Glutamatergic neuron (in vitro differentiated cells): ENCODE measurements at regions not wholly inside any gene's neighbourhood (a gene's known extent, or its start where the extent isn't known, plus 50 kb on each side); places are given as distances from the start of the nearest gene placed in this dataset.
"Not testable (repeated sequence)": the region's sequence is repeated elsewhere in the genome, so short reads cannot be mapped to it uniquely, and the experiment has no call there.

Experiments
- DNase-seq: peaks from one replicate; pipeline ENCODE4 v3.0.0; 2022
- H3K27ac Mint-ChIP-seq: one replicate; pipeline ENCODE4 v1.8.0; 2020; ENCODE audit warnings: mild to moderate bottlenecking, mixed read lengths, inconsistent platforms; ENCODE audit not compliant: unreplicated experiment
- H3K27me3 Mint-ChIP-seq: one replicate; pipeline ENCODE4 v1.8.0; 2020; ENCODE audit warnings: mild to moderate bottlenecking, moderate library complexity, mixed read lengths, inconsistent platforms; ENCODE audit not compliant: unreplicated experiment
- H3K36me3 Mint-ChIP-seq: one replicate; pipeline ENCODE4 v1.8.0; 2020; ENCODE audit warnings: mild to moderate bottlenecking, mixed read lengths, inconsistent platforms; ENCODE audit not compliant: unreplicated experiment
- H3K4me1 Mint-ChIP-seq: one replicate; pipeline ENCODE4 v1.8.0; 2020; ENCODE audit warnings: mild to moderate bottlenecking, low read depth, mixed read lengths, inconsistent platforms; ENCODE audit not compliant: unreplicated experiment
- H3K4me3 Mint-ChIP-seq: one replicate; pipeline ENCODE4 v1.8.0; 2020; ENCODE audit warnings: mild to moderate bottlenecking, mixed read lengths, inconsistent platforms; ENCODE audit not compliant: unreplicated experiment
- H3K9me3 Mint-ChIP-seq: one replicate; pipeline ENCODE4 v1.8.0; 2020; ENCODE audit warnings: mild to moderate bottlenecking, moderate library complexity, mixed read lengths, inconsistent platforms; ENCODE audit not compliant: unreplicated experiment
- CTCF ChIP-seq: fragments of 200-600 bp; sonication (generic); IDR thresholded peaks from one replicate; pipeline ENCODE4 v1.5.0; 2021; ENCODE audit not compliant: partially characterized antibody, unreplicated experiment

- TF ChIP-seq CTCF, result no peak
- no peak for DNase-seq
- H3K27ac Mint-ChIP-seq, result no peak overlapping the region
- peaks cover 4% of the 10 kb centered on the region for H3K9me3 Mint-ChIP-seq
- H3K27me3 Mint-ChIP-seq, result peaks cover 16% of the 10 kb centered on the region
- H3K4me3 Mint-ChIP-seq, result no peak overlapping the region
- H3K36me3 Mint-ChIP-seq, result no peaks in the 10 kb centered on the region
- H3K4me1 Mint-ChIP-seq, result peaks cover 8% of the 10 kb centered on the region
Observed at GRCh38 chr13:50136678-50137077, 121.4 kb downstream of the KCNRG start.

GRCh38 chr13:50139435-50139934 lies 124.2 kb downstream of the KCNRG start:
- H3K27me3 Mint-ChIP-seq, H3K4me3 Mint-ChIP-seq, H3K4me1 Mint-ChIP-seq, H3K36me3 Mint-ChIP-seq, DNase-seq, H3K9me3 Mint-ChIP-seq, H3K27ac Mint-ChIP-seq: not testable (repeated sequence)

GRCh38 chr13:50140153-50140552 lies 124.9 kb downstream of the KCNRG start:
- H3K27me3 Mint-ChIP-seq, result no peaks in the 10 kb centered on the region
- H3K36me3 Mint-ChIP-seq, result no peaks in the 10 kb centered on the region
- no peak for DNase-seq
- H3K4me1 Mint-ChIP-seq, result no peaks in the 10 kb centered on the region
- H3K9me3 Mint-ChIP-seq, result no peaks in the 10 kb centered on the region
- TF ChIP-seq CTCF, result no peak
- no peak overlapping the region for H3K4me3 Mint-ChIP-seq
- H3K27ac Mint-ChIP-seq, result no peak overlapping the region

DNA sequence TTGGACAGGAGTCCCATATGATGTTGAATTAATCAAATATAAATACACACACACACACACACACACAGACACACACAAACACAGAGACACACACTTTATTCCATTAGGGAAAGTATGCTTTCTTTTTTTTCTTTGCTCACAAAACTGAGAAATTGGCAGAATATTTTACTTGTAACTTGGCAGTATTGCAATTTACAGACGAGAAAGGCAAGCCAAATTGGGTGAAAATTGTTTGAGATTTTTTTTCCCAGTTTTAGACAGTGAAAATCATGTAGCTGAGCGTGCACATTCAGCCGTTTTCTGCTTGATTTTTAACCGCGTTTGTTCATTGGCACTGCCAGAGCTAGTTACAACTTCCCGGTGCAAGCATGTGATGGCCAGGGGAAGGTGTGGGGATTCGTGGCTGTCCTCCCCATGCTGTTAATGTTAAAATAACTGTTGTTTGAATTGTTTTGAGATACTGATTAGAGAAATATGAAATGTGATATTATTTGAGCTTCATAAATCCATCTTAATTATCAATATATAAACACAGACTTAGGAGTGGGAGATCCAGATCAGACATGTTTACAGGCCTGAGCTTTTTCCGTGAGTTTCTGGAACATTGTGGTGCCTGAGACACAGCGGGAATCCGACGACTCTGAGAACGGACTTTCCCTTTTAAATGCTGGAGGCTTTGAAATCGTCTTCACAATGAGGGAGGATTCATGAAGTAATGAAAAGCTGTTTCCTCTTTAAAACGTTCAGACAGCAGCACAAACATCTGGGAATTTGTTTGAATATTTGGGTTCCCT lies 125.5 kb downstream of the KCNRG start:
- no peak for TF ChIP-seq CTCF
- no peak for DNase-seq
- no peaks in the 10 kb centered on the region for H3K27me3 Mint-ChIP-seq

DNA sequence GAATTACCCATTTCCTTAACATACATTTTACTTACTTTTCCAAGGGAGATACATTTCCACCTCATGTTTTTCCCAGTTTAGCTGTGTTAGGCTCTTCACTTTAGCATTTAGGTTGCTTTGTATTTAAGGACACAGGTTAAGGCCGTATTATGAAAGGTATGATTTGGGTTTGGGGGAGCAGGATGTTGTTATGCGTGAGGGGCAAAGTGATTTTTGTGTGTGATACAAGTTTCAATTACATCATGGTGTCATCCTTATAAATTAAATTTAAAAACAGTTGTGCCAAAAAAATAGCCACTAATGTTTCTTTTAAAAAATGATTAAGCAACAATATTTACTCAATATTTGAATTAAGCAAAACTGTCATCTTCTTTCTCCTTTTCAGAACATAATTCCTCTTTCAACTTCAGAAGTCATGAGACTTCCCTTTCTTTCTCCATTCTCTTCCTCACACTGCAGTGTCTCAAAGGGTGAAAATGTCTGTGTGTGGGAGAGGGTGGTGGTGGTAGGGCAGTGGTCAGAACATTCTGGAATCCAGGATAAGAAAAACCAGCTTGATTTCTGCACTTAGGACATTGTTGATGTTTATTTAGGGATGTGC lies 126.2 kb downstream of the KCNRG start:
- no peaks in the 10 kb centered on the region for H3K9me3 Mint-ChIP-seq
- DNase-seq, result no peak
- no peak overlapping the region for H3K4me3 Mint-ChIP-seq
- no peak for TF ChIP-seq CTCF
- H3K4me1 Mint-ChIP-seq, result no peaks in the 10 kb centered on the region
- H3K27ac Mint-ChIP-seq, result no peak overlapping the region
- no peaks in the 10 kb centered on the region for H3K27me3 Mint-ChIP-seq
- no peaks in the 10 kb centered on the region for H3K36me3 Mint-ChIP-seq

More for the DNA sequence above, 125.5 kb downstream of the KCNRG start:
- Mint-ChIP-seq H3K4me3 (no peak overlapping the region), H3K4me1 (no peaks in the 10 kb centered on the region), H3K36me3 (no peaks in the 10 kb centered on the region), H3K9me3 (no peaks in the 10 kb centered on the region), H3K27ac (no peak overlapping the region)
